GM18873 (cell line): ENCODE measurements at regions not wholly inside any gene's neighbourhood (a gene's known extent, or its start where the extent isn't known, plus 50 kb on each side); places are given as distances from the start of the nearest gene placed in this dataset.
"Not testable (repeated sequence)": the region's sequence is repeated elsewhere in the genome, so short reads cannot be mapped to it uniquely, and the experiment has no call there.

Experiments used
- ATAC-seq: cut with Tn5 transposase; IDR thresholded peaks from one replicate; pipeline ENCODE4 v1.9.1; 2021; ENCODE audit warnings: mild to moderate bottlenecking, moderate library complexity, moderate number of reproducible peaks; ENCODE audit not compliant: unreplicated experiment, low FRiP score

- ATAC-seq: no peak
Measured at GRCh38 chr4:14383652-14384051, 618.6 kb upstream of the CPEB2 start.

DNA sequence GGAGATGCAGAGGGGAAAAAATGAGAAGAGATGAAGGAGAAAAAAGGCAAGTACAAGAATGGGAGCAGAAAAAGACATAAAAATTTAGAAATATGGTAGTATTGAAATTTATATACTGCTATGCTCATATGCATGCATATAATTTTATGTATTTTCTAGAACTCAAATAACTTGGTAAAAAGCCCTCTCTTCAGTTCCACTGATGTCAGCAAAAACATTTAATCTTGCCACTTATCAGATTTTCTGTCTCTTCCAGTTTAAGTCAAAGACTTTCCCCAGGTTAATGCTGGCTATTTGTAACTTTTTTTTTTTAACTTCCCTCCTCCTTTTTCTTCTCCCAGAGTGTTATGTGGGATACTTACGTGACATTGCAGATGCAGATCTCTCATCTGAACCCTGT lies 617.5 kb upstream of the CPEB2 start:
- ATAC-seq: no peak

- no peak for ATAC-seq
Measured at GRCh38 chr4:14386196-14386595, 616.1 kb upstream of the CPEB2 start.

GRCh38 chr4:14387647-14388046 lies 614.6 kb upstream of the CPEB2 start:
- ATAC-seq: no peak

DNA sequence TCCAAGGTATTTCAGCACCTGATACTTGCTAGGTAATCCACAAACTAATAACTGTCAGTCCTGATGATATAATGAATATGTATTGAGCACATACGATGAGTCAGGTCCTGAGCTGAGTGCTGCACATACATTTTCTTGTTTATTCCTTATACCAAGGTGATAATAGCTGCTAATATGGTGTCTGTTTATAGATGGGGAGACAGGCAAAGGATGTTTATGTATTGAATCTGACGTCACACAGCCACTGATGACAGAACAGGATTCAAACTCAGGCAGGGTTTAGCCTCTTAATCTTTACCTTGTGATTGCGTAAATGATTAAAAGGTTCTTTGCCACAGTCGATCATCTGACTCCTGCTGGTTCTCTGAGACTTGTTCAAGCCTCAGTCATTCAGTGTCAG lies 609.9 kb upstream of the CPEB2 start:
- no peak for ATAC-seq

- no peak for ATAC-seq
Measured at GRCh38 chr4:14396183-14396582, 606.1 kb upstream of the CPEB2 start.

- ATAC-seq: no peak
Measured at GRCh38 chr4:14399848-14400247, 602.4 kb upstream of the CPEB2 start.

- no peak for ATAC-seq
Measured at GRCh38 chr4:14400307-14400706, 602.0 kb upstream of the CPEB2 start.

- ATAC-seq: no peak
Measured at GRCh38 chr4:14403132-14403531, 599.1 kb upstream of the CPEB2 start.

DNA sequence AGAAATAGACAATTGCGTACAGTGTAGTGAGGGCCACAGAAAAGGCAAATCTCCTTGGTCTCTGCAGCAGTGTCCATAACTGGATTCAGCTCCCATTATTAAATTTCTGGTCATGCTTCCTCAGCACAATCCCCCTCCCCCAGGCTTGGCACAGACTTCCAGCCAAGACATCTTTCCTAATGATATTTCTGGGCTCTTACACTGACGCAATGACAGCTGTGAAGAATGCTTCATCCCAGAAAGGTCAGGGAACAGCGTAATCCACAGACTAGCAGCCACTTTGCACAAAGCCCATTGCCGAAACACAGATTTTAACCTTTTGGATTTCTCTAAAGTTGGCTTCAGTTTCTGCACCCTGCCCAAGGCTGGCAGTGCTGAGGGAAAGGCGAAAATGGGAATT lies 597.6 kb upstream of the CPEB2 start:
- no peak for ATAC-seq

DNA sequence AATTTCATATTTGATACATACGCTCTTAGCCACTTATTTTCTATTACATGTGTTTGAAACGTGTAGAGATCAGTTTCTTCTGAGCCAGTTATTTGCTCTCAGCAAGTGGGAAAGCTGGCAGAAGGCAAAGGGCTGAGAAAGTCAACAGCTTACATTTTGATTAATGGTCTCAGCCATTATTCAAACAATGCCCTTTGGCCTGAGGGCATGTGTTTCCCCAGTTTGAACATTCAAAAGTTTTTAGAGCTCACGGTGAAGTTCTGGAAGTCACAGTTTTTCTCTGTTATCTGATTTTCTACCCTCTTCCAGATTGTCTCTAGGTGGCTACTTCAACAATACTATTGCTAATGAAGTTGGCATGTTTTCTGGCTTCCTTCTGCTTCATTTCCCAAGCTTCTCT lies 591.8 kb upstream of the CPEB2 start:
- ATAC-seq: no peak

DNA sequence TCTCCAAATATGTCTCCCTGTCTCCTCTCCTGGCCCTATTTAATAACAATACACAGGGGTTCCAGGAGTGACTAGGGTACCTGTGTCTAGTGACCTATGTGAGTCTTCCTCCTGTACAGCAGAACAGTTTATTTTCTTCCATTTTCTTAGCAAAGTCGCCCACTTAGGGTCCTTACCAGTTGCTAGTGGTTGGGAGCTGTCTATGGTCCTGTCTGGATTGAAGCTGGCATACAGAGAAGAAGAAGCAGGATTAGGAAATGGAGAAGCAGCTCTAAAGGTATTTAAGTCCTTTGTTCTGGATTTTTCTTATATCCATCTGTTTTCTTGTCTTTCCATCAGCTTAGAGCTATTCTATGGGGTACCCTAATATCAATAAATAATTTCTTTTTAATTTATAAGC lies 587.1 kb upstream of the CPEB2 start:
- ATAC-seq: no peak

DNA sequence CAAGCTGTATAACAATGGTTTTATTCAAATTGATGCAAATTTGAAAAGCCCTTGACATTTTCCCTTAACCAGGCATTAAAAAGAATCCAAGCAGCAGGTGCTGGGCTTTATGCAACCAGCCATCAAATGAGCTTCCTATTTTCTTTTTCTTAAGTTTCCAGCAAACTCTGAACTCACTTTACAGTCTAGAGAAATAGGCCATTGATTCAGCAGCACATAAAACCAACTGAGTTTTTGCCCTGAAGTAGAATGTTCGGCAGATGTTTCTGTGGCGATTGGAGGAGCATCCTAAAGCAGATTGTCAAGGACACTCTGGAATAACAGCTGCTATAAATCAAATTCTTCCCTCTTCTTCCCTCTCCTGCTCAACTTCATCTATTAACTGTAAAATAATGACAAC lies 582.8 kb upstream of the CPEB2 start:
- no peak for ATAC-seq

DNA sequence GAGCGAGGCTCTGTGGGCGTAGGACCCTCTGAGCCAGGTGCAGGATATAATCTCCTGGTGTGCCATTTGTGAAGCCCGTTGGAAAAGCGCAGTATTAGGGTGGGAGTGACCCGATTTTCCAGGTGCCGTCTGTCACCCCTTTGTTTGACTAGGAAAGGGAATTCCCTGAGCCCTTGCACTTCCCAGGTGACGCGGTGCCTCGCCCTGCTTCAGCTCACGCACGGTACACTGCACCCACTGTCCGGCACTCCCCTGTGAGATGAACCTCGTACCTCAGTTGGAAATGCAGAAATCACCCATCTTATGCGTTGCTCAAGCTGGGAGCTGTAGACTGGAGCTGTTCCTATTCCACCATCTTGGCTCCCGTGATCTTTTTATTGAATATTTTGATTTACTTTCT lies 576.0 kb upstream of the CPEB2 start:
- ATAC-seq: not testable (repeated sequence)

DNA sequence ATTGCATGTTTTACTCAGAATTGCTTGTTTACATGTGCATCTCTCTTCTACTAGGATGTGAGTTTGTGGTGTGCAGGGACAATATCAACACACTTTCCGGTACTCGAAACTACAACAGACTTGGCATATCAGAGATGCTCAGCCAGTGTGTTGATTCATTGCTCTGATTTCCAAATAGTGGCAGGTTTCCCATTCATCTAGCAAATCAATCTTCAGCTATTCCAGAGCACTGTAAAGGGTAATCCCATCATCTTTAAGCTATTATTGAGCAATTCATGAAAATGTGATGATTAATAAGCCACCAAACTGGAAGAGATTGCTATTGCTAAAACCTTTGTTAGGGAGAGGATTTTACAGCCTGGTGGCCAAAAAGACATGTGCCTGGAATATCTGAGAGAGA lies 574.2 kb upstream of the CPEB2 start:
- ATAC-seq: no peak

DNA sequence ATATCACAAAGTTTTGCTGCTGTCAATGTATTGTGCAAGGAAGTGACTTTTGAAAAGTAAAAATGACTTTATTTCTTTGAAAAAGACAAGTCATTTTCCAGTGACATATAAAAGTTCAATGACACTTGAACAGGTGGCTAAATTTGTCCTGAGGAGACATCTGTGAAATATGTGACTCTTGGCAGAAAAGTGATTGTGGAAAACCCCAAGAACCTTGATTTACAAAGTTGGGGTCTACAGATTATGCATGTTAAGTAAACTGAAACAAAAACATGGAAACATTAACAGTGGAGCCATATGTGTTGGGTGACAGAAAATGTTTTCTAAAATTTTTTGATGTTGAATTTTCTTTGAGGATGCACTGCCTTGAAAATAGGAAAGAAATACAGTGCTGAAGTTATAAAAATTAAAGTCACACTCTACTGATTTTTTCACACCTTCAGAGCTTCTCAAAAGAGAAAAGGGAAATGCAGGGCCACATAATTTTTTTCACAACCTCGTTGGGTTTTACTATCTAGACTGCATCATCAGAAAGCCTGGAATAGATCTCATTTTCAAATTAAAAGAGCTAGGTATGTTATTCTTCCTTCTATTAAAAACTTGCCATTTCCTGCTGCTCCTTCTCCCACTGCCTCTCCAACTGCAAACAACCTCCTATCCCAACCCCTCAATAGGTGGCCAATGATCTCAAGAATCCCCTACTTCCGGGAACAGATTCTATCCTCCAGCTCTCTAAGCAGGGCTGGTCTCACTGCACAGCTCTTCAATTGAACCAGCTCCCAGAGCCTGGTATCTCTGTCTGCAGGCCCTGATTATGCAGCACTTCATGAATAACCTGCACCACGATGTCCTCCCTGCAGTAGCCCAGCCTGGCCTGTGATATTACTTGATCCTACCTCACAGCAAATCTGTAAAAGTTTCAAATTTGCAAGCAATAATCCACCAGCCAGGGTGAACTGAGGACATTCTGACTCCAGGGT lies 570.8 kb upstream of the CPEB2 start:
- ATAC-seq: no peak

DNA sequence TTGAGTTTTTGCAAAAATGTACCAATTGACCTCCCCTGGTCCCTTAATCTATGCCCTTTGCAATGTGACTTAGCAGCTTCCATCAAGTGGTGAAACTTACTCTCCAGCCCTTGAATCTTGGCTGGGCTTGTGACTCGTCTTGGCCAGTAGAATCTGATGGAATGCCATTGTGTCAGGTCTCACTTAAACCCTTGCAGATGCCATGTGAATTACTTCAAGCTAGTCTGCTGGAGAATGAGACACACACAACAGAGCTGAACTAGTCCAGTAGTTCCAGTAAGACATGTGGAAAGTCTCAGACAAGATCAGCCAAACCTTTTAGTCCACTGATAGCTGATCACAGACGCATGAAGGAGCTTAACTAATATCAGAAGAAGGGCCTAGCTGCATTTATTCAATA lies 567.8 kb upstream of the CPEB2 start:
- ATAC-seq: no peak

DNA sequence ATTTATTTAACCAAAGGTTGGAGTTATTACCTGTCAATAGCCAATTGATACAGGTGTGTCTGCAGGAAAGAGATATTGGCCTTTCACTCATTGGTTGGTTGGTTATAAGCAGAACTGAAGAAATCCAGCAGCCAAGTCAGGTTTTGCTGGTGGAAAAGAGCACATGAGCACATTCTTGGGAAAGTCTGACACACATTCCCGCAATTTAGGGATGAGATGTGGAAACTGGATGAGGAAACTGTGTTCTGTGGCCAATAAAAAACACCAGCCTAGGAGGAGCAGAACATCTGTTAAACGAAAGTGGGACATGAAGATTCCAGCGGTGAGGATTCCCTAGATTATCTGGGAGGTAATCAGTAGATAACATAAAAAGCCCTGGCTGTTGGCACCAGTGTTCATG lies 567.4 kb upstream of the CPEB2 start:
- no peak for ATAC-seq

DNA sequence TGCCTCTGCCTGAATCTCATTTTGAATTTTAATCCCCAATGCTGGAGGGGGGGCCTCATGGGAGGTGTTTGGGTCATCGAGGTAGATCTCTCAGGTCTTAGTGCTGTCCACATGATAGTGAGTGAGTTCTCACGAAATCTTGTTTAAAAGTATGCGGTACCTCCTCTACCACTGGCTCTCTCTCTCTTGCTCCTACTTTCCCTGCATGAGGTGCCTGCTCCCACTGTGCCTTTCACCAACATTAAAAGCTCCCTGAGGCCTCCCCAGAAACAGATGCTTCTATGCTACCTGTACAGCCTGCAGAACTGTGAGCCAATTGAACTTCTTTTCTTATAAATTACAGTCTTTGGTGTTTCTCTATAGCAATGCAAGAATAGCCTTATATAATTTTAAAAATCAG lies 560.7 kb upstream of the CPEB2 start:
- ATAC-seq: no peak

- no peak for ATAC-seq
Measured at GRCh38 chr4:14445882-14446281, 556.4 kb upstream of the CPEB2 start.

- no peak for ATAC-seq
Measured at GRCh38 chr4:14446311-14446710, 556.0 kb upstream of the CPEB2 start.

- ATAC-seq: no peak
Measured at GRCh38 chr4:14446904-14447303, 555.4 kb upstream of the CPEB2 start.
